ENCODE measurements at regions not wholly inside any gene's neighbourhood (a gene's known extent, or its start where the extent isn't known, plus 50 kb on each side); places are given as distances from the start of the nearest gene placed in this dataset.
A peak's percentile ranks its signal among the peaks of the same experiment; 100 is the strongest.

- TF ChIP-seq CTCF (IDR thresholded peaks at IDR 0.05; ENCODE audit: insufficient read depth, low read depth, low read length): peak; percentile 69
- no peak for DNase-seq (ENCODE audit: low read depth)
- no peaks in the 10 kb centered on the region for H3K36me3 ChIP-seq (ENCODE audit: control insufficient read depth, insufficient read depth, low read length)
- ChIA-PET CTCF (interaction anchor here (0.7 to 2.3 kb wide), 15 partner anchors 15 to 766 kb away, joined by 3 to 12 read pairs (median 4); no protein-coding TSS in a partner anchor), POLR2A (no interaction called here)
- H3K4me3 ChIP-seq (ENCODE audit: low read depth, low read length): no peak overlapping the region
- H3K27me3 ChIP-seq (ENCODE audit: control insufficient read depth, insufficient read depth, low read length): no peaks in the 10 kb centered on the region
These were observed 189.2 kb upstream of the THRB start for GRCh38 chr3:24683633-24684384.

- no peak for DNase-seq (ENCODE audit: low read depth)
- Histone ChIP-seq H3K27me3 (ENCODE audit: control insufficient read depth, insufficient read depth, low read length) (no peaks in the 10 kb centered on the region), H3K4me3 (ENCODE audit: low read depth, low read length) (no peak overlapping the region), H3K36me3 (ENCODE audit: control insufficient read depth, insufficient read depth, low read length) (no peaks in the 10 kb centered on the region)
- ChIA-PET POLR2A (no interaction called here), CTCF (interaction anchor here (0.9 to 2.3 kb wide), 9 partner anchors 10 to 767 kb away, joined by 3 to 12 read pairs (median 4); no protein-coding TSS in a partner anchor)
- no peak for TF ChIP-seq CTCF (IDR thresholded peaks at IDR 0.05; ENCODE audit: insufficient read depth, low read depth, low read length)
These were observed 189.9 kb upstream of the THRB start for GRCh38 chr3:24684506-24685023.

GRCh38 chr3:24686808-24687207, 192.2 kb upstream of the THRB start:
- ChIA-PET POLR2A (no interaction called here), CTCF (no interaction called here)
- DNase-seq (ENCODE audit: low read depth): no peak

GRCh38 chr3:24687671-24688070, 193.0 kb upstream of the THRB start:
- ChIA-PET CTCF (interaction anchor here (1.4 kb wide), 1 partner anchor 13 kb away, joined by 3 read pairs; no protein-coding TSS in a partner anchor), POLR2A (no interaction called here)
- no peaks in the 10 kb centered on the region for H3K36me3 ChIP-seq (ENCODE audit: control insufficient read depth, insufficient read depth, low read length)
- no peak for TF ChIP-seq CTCF (IDR thresholded peaks at IDR 0.05; ENCODE audit: insufficient read depth, low read depth, low read length)
- no peaks in the 10 kb centered on the region for H3K27me3 ChIP-seq (ENCODE audit: control insufficient read depth, insufficient read depth, low read length)
- H3K4me3 ChIP-seq (ENCODE audit: low read depth, low read length): no peak overlapping the region
- no peak for DNase-seq (ENCODE audit: low read depth)

More at GRCh38 chr3:24686808-24687207, 192.2 kb upstream of the THRB start:
- no peak overlapping the region for H3K4me3 ChIP-seq (ENCODE audit: low read depth, low read length)
- no peak for TF ChIP-seq CTCF (IDR thresholded peaks at IDR 0.05; ENCODE audit: insufficient read depth, low read depth, low read length)
- H3K27me3 ChIP-seq (ENCODE audit: control insufficient read depth, insufficient read depth, low read length): no peaks in the 10 kb centered on the region
- H3K36me3 ChIP-seq (ENCODE audit: control insufficient read depth, insufficient read depth, low read length): no peaks in the 10 kb centered on the region

GRCh38 chr3:24688446-24689148, 193.9 kb upstream of the THRB start:
- no peak overlapping the region for H3K4me3 ChIP-seq (ENCODE audit: low read depth, low read length)
- no peak for DNase-seq (ENCODE audit: low read depth)
- POLR2A ChIA-PET: no interaction called here
- no peaks in the 10 kb centered on the region for H3K27me3 ChIP-seq (ENCODE audit: control insufficient read depth, insufficient read depth, low read length)
- no peak for TF ChIP-seq CTCF (IDR thresholded peaks at IDR 0.05; ENCODE audit: insufficient read depth, low read depth, low read length)
- no peaks in the 10 kb centered on the region for H3K36me3 ChIP-seq (ENCODE audit: control insufficient read depth, insufficient read depth, low read length)
- CTCF ChIA-PET: interaction anchor here (1.0 to 1.4 kb wide), 2 partner anchors 12 to 427 kb away, joined by 3 read pairs; no protein-coding TSS in a partner anchor
